GM12873 (cell line): ENCODE measurements at regions not wholly inside any gene's neighbourhood (a gene's known extent, or its start where the extent isn't known, plus 50 kb on each side); places are given as distances from the start of the nearest gene placed in this dataset.
A peak's percentile ranks its signal among the peaks of the same experiment; 100 is the strongest.

Experiments used
- CTCF ChIP-seq: IDR thresholded peaks from 2 replicates; pipeline ENCODE4 v1.5.1; 2012; ENCODE audit warnings: low read depth, mild to moderate bottlenecking, moderate library complexity, low read length, control low read depth; ENCODE audit not compliant: insufficient read depth; ENCODE audit errors: missing control alignments

GRCh38 chr9:101796044-101796443 is 57.6 kb upstream of the GRIN3A start:
- no peak for TF ChIP-seq CTCF

- no peak for TF ChIP-seq CTCF
These were observed 56.7 kb upstream of the GRIN3A start for GRCh38 chr9:101795147-101795546.

GRCh38 chr9:101792475-101792874 is 54.0 kb upstream of the GRIN3A start:
- no peak for TF ChIP-seq CTCF

- TF ChIP-seq CTCF = peak; percentile 56
These were observed 53.5 kb upstream of the GRIN3A start for GRCh38 chr9:101791938-101792337.

GRCh38 chr9:101791533-101791932 is 53.1 kb upstream of the GRIN3A start:
- no peak for TF ChIP-seq CTCF
